WTC11 (cell line): ENCODE measurements at regions not wholly inside any gene's neighbourhood (a gene's known extent, or its start where the extent isn't known, plus 50 kb on each side); places are given as distances from the start of the nearest gene placed in this dataset.

ENCODE experiments used
- ATAC-seq: fragments of 200-7000 bp; cut with Tn5 transposase; 2 replicates; pipeline ENCODE4 v1.10.0; 2021; ENCODE audit warnings: mild to moderate bottlenecking, moderate library complexity
- CTCF ChIA-PET: fragments of 300-600 bp; sonication (Branson Sonifier 250); formaldehyde crosslinking; loops from one replicate; lab custom pipeline; 2021; ENCODE audit warnings: antibody characterized with exemption; lab: Charles Lee
- POLR2A ChIA-PET: fragments of 350-600 bp; sonication (Branson Sonifier 250); formaldehyde crosslinking; loops from one replicate; lab custom pipeline; 2021; ENCODE audit warnings: antibody characterized with exemption; lab: Charles Lee
- DNase-seq: peaks from one replicate; pipeline ENCODE4 v3.0.0; 2021; ENCODE audit warnings: low spot score
- H3K27ac Mint-ChIP-seq: 2 replicates; pipeline ENCODE4 v1.8.0; 2021; ENCODE audit warnings: mixed read lengths
- H3K27me3 Mint-ChIP-seq: 2 replicates; pipeline ENCODE4 v1.8.0; 2021; ENCODE audit warnings: low read depth, mild to moderate bottlenecking, moderate library complexity, mixed read lengths
- H3K36me3 Mint-ChIP-seq: 2 replicates; pipeline ENCODE4 v1.8.0; 2021; ENCODE audit warnings: mixed read lengths
- H3K4me1 Mint-ChIP-seq: 2 replicates; pipeline ENCODE4 v1.8.0; 2022; ENCODE audit warnings: mixed read lengths
- H3K4me3 Mint-ChIP-seq: 2 replicates; pipeline ENCODE4 v1.8.0; 2021; ENCODE audit warnings: mild to moderate bottlenecking, moderate library complexity, mixed read lengths
- H3K9me3 Mint-ChIP-seq: 2 replicates; pipeline ENCODE4 v1.8.0; 2021; ENCODE audit warnings: mixed read lengths
- AFF4 ChIP-seq: sonication (generic); formaldehyde crosslinking; IDR thresholded peaks from 2 replicates; pipeline ENCODE4 v1.8.1; 2023; ENCODE audit warnings: mild to moderate bottlenecking, missing genetic modification reagents, borderline replicate concordance
- CBFB ChIP-seq: sonication (generic); formaldehyde crosslinking; IDR thresholded peaks from 2 replicates; pipeline ENCODE4 v1.8.1; 2022; ENCODE audit warnings: mild to moderate bottlenecking, low read depth, missing genetic modification reagents
- E2F1 ChIP-seq: sonication (generic); formaldehyde crosslinking; IDR thresholded peaks from 2 replicates; pipeline ENCODE4 v1.8.0; 2022; ENCODE audit warnings: mild to moderate bottlenecking, missing genetic modification reagents
- E2F5 ChIP-seq: sonication (generic); formaldehyde crosslinking; IDR thresholded peaks from 2 replicates; pipeline ENCODE4 v1.8.1; 2022; ENCODE audit warnings: mild to moderate bottlenecking, moderate library complexity, missing genetic modification reagents
- GRHL2 ChIP-seq: fragments of 250-450 bp; sonication (Bioruptor Pico); IDR thresholded peaks from 2 replicates; pipeline ENCODE4 v1.8.0; 2022; ENCODE audit warnings: mild to moderate bottlenecking, moderate library complexity; ENCODE audit not compliant: insufficient replicate concordance, severe bottlenecking
- IRF2 ChIP-seq: sonication (generic); formaldehyde crosslinking; IDR thresholded peaks from 2 replicates; pipeline ENCODE4 v1.8.0; 2022; ENCODE audit warnings: low read depth, missing genetic modification reagents, borderline replicate concordance
- MYBL2 ChIP-seq: sonication (generic); formaldehyde crosslinking; IDR thresholded peaks from 2 replicates; pipeline ENCODE4 v1.8.1; 2023; ENCODE audit warnings: mild to moderate bottlenecking, moderate library complexity, missing genetic modification reagents
- NR3C1 ChIP-seq: sonication (generic); formaldehyde crosslinking; conservative IDR thresholded peaks from 2 replicates; pipeline ENCODE4 v1.8.1; 2023; ENCODE audit warnings: low read depth, mild to moderate bottlenecking, missing genetic modification reagents
- SOX15 ChIP-seq: fragments of 250-450 bp; sonication (Bioruptor Pico); IDR thresholded peaks from 2 replicates; pipeline ENCODE4 v1.9.0; 2021; ENCODE audit warnings: mild to moderate bottlenecking
- ZNF121 ChIP-seq: sonication (generic); formaldehyde crosslinking; IDR thresholded peaks from 2 replicates; pipeline ENCODE4 v1.8.0; 2023; ENCODE audit warnings: missing genetic modification reagents
- ZNF281 ChIP-seq: sonication (generic); formaldehyde crosslinking; IDR thresholded peaks from 2 replicates; pipeline ENCODE4 v1.8.0; 2023; ENCODE audit warnings: mild to moderate bottlenecking, missing genetic modification reagents
- ZNF532 ChIP-seq: fragments of 250-450 bp; sonication (Bioruptor Pico); IDR thresholded peaks from 2 replicates; pipeline ENCODE4 v1.9.0; 2021; ENCODE audit warnings: mild to moderate bottlenecking, borderline replicate concordance
- ZNF671 ChIP-seq: fragments of 250-450 bp; sonication (Bioruptor Pico); IDR thresholded peaks from 2 replicates; pipeline ENCODE4 v1.8.0; 2021; ENCODE audit warnings: mild to moderate bottlenecking

- TF ChIP-seq ZNF281 (CRISPR knock-in tag) (no peak), ZNF121 (no peak), NR3C1 (CRISPR knock-in tag) (no peak), AFF4 (CRISPR knock-in tag) (no peak), E2F1 (CRISPR knock-in tag) (no peak)
These were observed 544.6 kb upstream of the LMCD1 start (continued) for GRCh38 chr3:7957024-7957423.

- CTCF ChIA-PET: no interaction called here
- no peak overlapping the region for H3K27ac Mint-ChIP-seq
- no peak for DNase-seq
- peaks cover 3% of the 10 kb centered on the region; the same call in 1 of the 2 replicates for H3K36me3 Mint-ChIP-seq
- TF ChIP-seq CBFB (no peak), ZNF671 (CRISPR knock-in tag) (no peak), SOX15 (no peak), ZNF532 (CRISPR knock-in tag) (no peak), ZNF281 (CRISPR knock-in tag) (no peak), GRHL2 (CRISPR knock-in tag) (no peak), MYBL2 (no peak), IRF2 (no peak), E2F5 (CRISPR knock-in tag) (no peak)
- H3K9me3 Mint-ChIP-seq: peaks cover 6% of the 10 kb centered on the region; the same call in 1 of the 2 replicates
- POLR2A ChIA-PET: no interaction called here
- H3K4me1 Mint-ChIP-seq: peaks cover 33% of the 10 kb centered on the region
- ATAC-seq: no peak
- no peaks in the 10 kb centered on the region for H3K27me3 Mint-ChIP-seq
- no peak overlapping the region for H3K4me3 Mint-ChIP-seq
These were observed 542.5 kb upstream of the LMCD1 start for GRCh38 chr3:7959094-7959493.
